HG03045 (cell line): ENCODE measurements at regions not wholly inside any gene's neighbourhood (a gene's known extent, or its start where the extent isn't known, plus 50 kb on each side); places are given as distances from the start of the nearest gene placed in this dataset.

Experiments used
- ATAC-seq: cut with Tn5 transposase; IDR thresholded peaks from one replicate; pipeline ENCODE4 v1.9.1; 2021; ENCODE audit warnings: mild to moderate bottlenecking, moderate library complexity; ENCODE audit not compliant: unreplicated experiment

- ATAC-seq = no peak
Observed at GRCh38 chr4:127080141-127080540, 552.6 kb upstream of the INTU start.

- ATAC-seq = no peak
Observed at GRCh38 chr4:127081041-127081440, 551.7 kb upstream of the INTU start.

GRCh38 chr4:127082986-127083385 is 549.8 kb upstream of the INTU start:
- no peak for ATAC-seq

GRCh38 chr4:127084666-127085065 is 548.1 kb upstream of the INTU start:
- no peak for ATAC-seq

- no peak for ATAC-seq
Observed at GRCh38 chr4:127097061-127097460, 535.7 kb upstream of the INTU start.

- no peak for ATAC-seq
Observed at GRCh38 chr4:127102361-127102760, 530.4 kb upstream of the INTU start.

- ATAC-seq = no peak
Observed at GRCh38 chr4:127103681-127104115, 529.1 kb upstream of the INTU start.

- ATAC-seq = no peak
Observed at GRCh38 chr4:127113844-127114362, 518.9 kb upstream of the INTU start.

GRCh38 chr4:127118681-127119080 is 514.1 kb upstream of the INTU start:
- no peak for ATAC-seq

- no peak for ATAC-seq
Observed at GRCh38 chr4:127120441-127121090, 512.2 kb upstream of the INTU start.

GRCh38 chr4:127124919-127125318 is 507.8 kb upstream of the INTU start:
- no peak for ATAC-seq

GRCh38 chr4:127126718-127127117 is 506.0 kb upstream of the INTU start:
- no peak for ATAC-seq

- no peak for ATAC-seq
Observed at GRCh38 chr4:127131527-127131926, 501.2 kb upstream of the INTU start.

- no peak for ATAC-seq
Observed at GRCh38 chr4:127134490-127134889, 498.3 kb upstream of the INTU start.

- no peak for ATAC-seq
Observed at GRCh38 chr4:127138586-127138985, 494.2 kb upstream of the INTU start.

- no peak for ATAC-seq
Observed at GRCh38 chr4:127139788-127140286, 492.9 kb upstream of the INTU start.

- ATAC-seq = no peak
Observed at GRCh38 chr4:127140306-127140705, 492.5 kb upstream of the INTU start.

- no peak for ATAC-seq
Observed at GRCh38 chr4:127141856-127142255, 490.9 kb upstream of the INTU start.

- ATAC-seq = no peak
Observed at GRCh38 chr4:127143460-127144195, 489.1 kb upstream of the INTU start.

GRCh38 chr4:127145006-127145540 is 487.7 kb upstream of the INTU start:
- ATAC-seq = no peak

GRCh38 chr4:127148165-127148564 is 484.6 kb upstream of the INTU start:
- ATAC-seq = no peak

GRCh38 chr4:127149086-127149485 is 483.7 kb upstream of the INTU start:
- no peak for ATAC-seq
